PC-3 (cell line): ENCODE measurements at regions not wholly inside any gene's neighbourhood (a gene's known extent, or its start where the extent isn't known, plus 50 kb on each side); places are given as distances from the start of the nearest gene placed in this dataset.

Source experiments
- ATAC-seq: fragments of 200-7000 bp; cut with Tn5 transposase; 2 replicates; pipeline ENCODE4 v1.9.1; 2020; ENCODE audit warnings: mild to moderate bottlenecking, moderate library complexity
- BruUV-seq: library from RNA; stranded (reverse); fragments of 400-500 nt; replicated peaks from 2 replicates; lab custom pipeline; 2021; lab: Mats Ljungman, UMichigan
- CTCF ChIA-PET: fragments of 300-600 bp; sonication (Branson Sonifier 250); formaldehyde crosslinking; loops from one replicate; lab custom pipeline; 2022; ENCODE audit warnings: antibody characterized with exemption; lab: Charles Lee
- POLR2A ChIA-PET: fragments of 300-600 bp; sonication (Branson Sonifier 250); formaldehyde crosslinking; loops from one replicate; lab custom pipeline; 2022; ENCODE audit warnings: antibody characterized with exemption; ENCODE audit not compliant: unreplicated experiment; lab: Charles Lee
- DNase-seq: peaks from one replicate; pipeline ENCODE4 v3.0.0-alpha.2; 2015
- H2AFZ ChIP-seq: fragments of 300-600 bp; sonication (generic); 2 replicates; pipeline ENCODE4 v1.6.0; 2016; ENCODE audit warnings: antibody characterized with exemption, low read length
- H3F3A ChIP-seq: fragments of 300-600 bp; sonication (generic); one replicate; pipeline ENCODE4 v1.6.0; 2017; ENCODE audit warnings: antibody characterized with exemption, low read length, control low read depth, mild to moderate bottlenecking; ENCODE audit not compliant: unreplicated experiment
- H3K27ac ChIP-seq: fragments of 300-600 bp; sonication (generic); 2 replicates; pipeline ENCODE4 v1.5.1; 2016; ENCODE audit warnings: mild to moderate bottlenecking, low read length
- H3K27me3 ChIP-seq: fragments of 300-600 bp; sonication (generic); 2 replicates; pipeline ENCODE4 v1.6.1; 2016; ENCODE audit warnings: low read length, mixed read lengths
- H3K36me3 ChIP-seq: fragments of 300-600 bp; sonication (generic); 2 replicates; pipeline ENCODE4 v1.6.1; 2016; ENCODE audit warnings: low read depth, mixed run types, low read length, mixed read lengths
- H3K4me1 ChIP-seq: fragments of 300-600 bp; sonication (generic); 2 replicates; pipeline ENCODE4 v1.5.1; 2016; ENCODE audit warnings: low read length; ENCODE audit not compliant: insufficient read depth
- H3K4me2 ChIP-seq: fragments of 300-600 bp; sonication (generic); 2 replicates; pipeline ENCODE4 v1.6.0; 2016; ENCODE audit warnings: low read length
- H3K4me3 ChIP-seq: fragments of 300-600 bp; sonication (generic); 2 replicates; pipeline ENCODE4 v1.5.1; 2016; ENCODE audit warnings: mild to moderate bottlenecking, low read length, mixed read lengths
- H3K79me2 ChIP-seq: fragments of 300-600 bp; sonication (generic); 2 replicates; pipeline ENCODE4 v1.6.1; 2017; ENCODE audit warnings: low read length, mixed read lengths
- H3K9ac ChIP-seq: fragments of 300-600 bp; sonication (generic); 2 replicates; pipeline ENCODE4 v1.6.0; 2016; ENCODE audit warnings: mild to moderate bottlenecking, low read length
- H3K9me2 ChIP-seq: fragments of 300-600 bp; sonication (generic); replicated peaks from 2 replicates; pipeline ENCODE4 v1.6.1; 2016; ENCODE audit warnings: mixed run types, low read length, mixed read lengths
- H3K9me3 ChIP-seq: fragments of 300-600 bp; sonication (generic); 2 replicates; pipeline ENCODE4 v1.6.1; 2016; ENCODE audit warnings: low read length, mixed read lengths
- H4K20me1 ChIP-seq: fragments of 300-600 bp; sonication (generic); 2 replicates; pipeline ENCODE4 v1.6.1; 2016; ENCODE audit warnings: low read length, mixed read lengths
- EZH2 ChIP-seq: fragments of 300-600 bp; sonication (generic); IDR thresholded peaks from one replicate; pipeline ENCODE4 v1.6.1; 2017; ENCODE audit warnings: antibody characterized with exemption, mild to moderate bottlenecking, low read length; ENCODE audit not compliant: unreplicated experiment
- EZH2phosphoT487 ChIP-seq: fragments of 300-600 bp; sonication (generic); IDR thresholded peaks from 2 replicates; pipeline ENCODE4 v1.6.1; 2018; ENCODE audit warnings: mild to moderate bottlenecking, antibody characterized with exemption, low read length, borderline replicate concordance
- intact Hi-C: fragments of 100-400 bp; cut with micrococcal nuclease; formaldehyde crosslinking; loops from 2 replicates; pipeline ENCODE4 v1.9.0; 2023
- TF ChIP-seq, protein P1 (sequence below): fragments of 300-600 bp; sonication (generic); conservative IDR thresholded peaks from 2 replicates; pipeline ENCODE4 v1.5.1; 2017; ENCODE audit warnings: antibody characterized with exemption, low read depth, mild to moderate bottlenecking, low read length

- ChIA-PET POLR2A (interaction anchor here (0.6 kb wide), 1 partner anchor 152 kb away, joined by 4 read pairs; no protein-coding TSS in a partner anchor), CTCF (interaction anchor here (0.6 to 1.4 kb wide), 4 partner anchors 41 to 660 kb away, joined by 3 to 8 read pairs (median 5); no protein-coding TSS in a partner anchor)
- Histone ChIP-seq H2AFZ (no peak overlapping the region), H3K27ac (peak overlapping the region; percentile 45), H3K36me3 (no peaks in the 10 kb centered on the region), H3K4me1 (peaks cover 40% of the 10 kb centered on the region), H3K27me3 (no peaks in the 10 kb centered on the region), H3K4me2 (peak overlapping the region; percentile 7), H3K4me3 (no peak overlapping the region), H3K79me2 (no peaks in the 10 kb centered on the region), H4K20me1 (no peaks in the 10 kb centered on the region), H3K9me2 (0 out of 2 replicates have a peak, but pooled peaks cover 4% of the 10 kb centered on the region), H3K9ac (no peak overlapping the region), H3F3A (peaks cover 25% of the 10 kb centered on the region), H3K9me3 (no peaks in the 10 kb centered on the region)
- TF ChIP-seq, protein P1, sequence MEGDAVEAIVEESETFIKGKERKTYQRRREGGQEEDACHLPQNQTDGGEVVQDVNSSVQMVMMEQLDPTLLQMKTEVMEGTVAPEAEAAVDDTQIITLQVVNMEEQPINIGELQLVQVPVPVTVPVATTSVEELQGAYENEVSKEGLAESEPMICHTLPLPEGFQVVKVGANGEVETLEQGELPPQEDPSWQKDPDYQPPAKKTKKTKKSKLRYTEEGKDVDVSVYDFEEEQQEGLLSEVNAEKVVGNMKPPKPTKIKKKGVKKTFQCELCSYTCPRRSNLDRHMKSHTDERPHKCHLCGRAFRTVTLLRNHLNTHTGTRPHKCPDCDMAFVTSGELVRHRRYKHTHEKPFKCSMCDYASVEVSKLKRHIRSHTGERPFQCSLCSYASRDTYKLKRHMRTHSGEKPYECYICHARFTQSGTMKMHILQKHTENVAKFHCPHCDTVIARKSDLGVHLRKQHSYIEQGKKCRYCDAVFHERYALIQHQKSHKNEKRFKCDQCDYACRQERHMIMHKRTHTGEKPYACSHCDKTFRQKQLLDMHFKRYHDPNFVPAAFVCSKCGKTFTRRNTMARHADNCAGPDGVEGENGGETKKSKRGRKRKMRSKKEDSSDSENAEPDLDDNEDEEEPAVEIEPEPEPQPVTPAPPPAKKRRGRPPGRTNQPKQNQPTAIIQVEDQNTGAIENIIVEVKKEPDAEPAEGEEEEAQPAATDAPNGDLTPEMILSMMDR = no peak
- no peak for TF ChIP-seq EZH2
- TF ChIP-seq EZH2phosphoT487 = no peak
- BruUV-seq = no TSS peak
- ATAC-seq (peak; percentile 62), DNase-seq (no peak)
- intact Hi-C loops = loop anchor here (1.0 to 10.0 kb wide), 5 partner anchors 150 to 659 kb away; no protein-coding TSS in a partner anchor
Observed at GRCh38 chr1:173405281-173405680, 71.9 kb upstream of the PRDX6 start.

DNA sequence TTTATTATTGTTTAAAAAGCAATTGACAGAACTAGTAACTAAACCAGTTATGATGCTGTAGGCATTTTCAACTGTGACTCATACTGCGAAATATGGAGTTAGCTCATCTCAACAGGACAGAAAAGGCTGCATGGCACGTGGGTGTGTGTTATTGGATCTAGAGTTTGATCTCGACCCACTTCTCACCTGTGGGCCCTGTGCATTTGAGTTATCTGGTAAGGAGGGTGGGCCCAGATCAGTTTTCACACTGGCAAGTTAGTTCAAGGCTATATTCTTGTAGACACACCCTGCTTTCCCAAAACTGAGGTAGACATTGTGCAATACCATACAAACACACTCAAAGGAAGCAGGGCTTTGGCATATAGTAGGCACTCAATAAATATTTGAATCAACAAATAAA is 71.3 kb upstream of the PRDX6 start:
- ATAC-seq (peak; percentile 81), DNase-seq (peak; percentile 100)
- peaks cover 45% of the 10 kb centered on the region for H3K4me1 ChIP-seq
- no peak overlapping the region for H2AFZ ChIP-seq
- no TSS peak for BruUV-seq
- no peaks in the 10 kb centered on the region for H3K79me2 ChIP-seq
- H3F3A ChIP-seq = peaks cover 25% of the 10 kb centered on the region
- no peak overlapping the region for H3K4me3 ChIP-seq
- peak overlapping the region; percentile 45 for H3K27ac ChIP-seq
- H3K36me3 ChIP-seq = no peaks in the 10 kb centered on the region
- H3K27me3 ChIP-seq = no peaks in the 10 kb centered on the region
- TF ChIP-seq, protein P1 = no peak
- TF ChIP-seq EZH2 = no peak
- TF ChIP-seq EZH2phosphoT487 = no peak; the same call in 1 of the 2 replicates
- no peaks in the 10 kb centered on the region for H3K9me3 ChIP-seq
- H3K9ac ChIP-seq = no peak overlapping the region
- ChIA-PET CTCF (interaction anchor here (0.6 to 1.4 kb wide), 7 partner anchors 14 to 686 kb away, joined by 3 to 8 read pairs (median 4); no protein-coding TSS in a partner anchor), POLR2A (interaction anchor here (0.6 kb wide), 1 partner anchor 153 kb away, joined by 4 read pairs; no protein-coding TSS in a partner anchor)
- intact Hi-C loops = loop anchor here (1.0 to 10.0 kb wide), 5 partner anchors 151 to 660 kb away; no protein-coding TSS in a partner anchor
- peak overlapping the region; percentile 7 for H3K4me2 ChIP-seq
- no peaks in the 10 kb centered on the region for H3K9me2 ChIP-seq
- H4K20me1 ChIP-seq = no peaks in the 10 kb centered on the region

DNA sequence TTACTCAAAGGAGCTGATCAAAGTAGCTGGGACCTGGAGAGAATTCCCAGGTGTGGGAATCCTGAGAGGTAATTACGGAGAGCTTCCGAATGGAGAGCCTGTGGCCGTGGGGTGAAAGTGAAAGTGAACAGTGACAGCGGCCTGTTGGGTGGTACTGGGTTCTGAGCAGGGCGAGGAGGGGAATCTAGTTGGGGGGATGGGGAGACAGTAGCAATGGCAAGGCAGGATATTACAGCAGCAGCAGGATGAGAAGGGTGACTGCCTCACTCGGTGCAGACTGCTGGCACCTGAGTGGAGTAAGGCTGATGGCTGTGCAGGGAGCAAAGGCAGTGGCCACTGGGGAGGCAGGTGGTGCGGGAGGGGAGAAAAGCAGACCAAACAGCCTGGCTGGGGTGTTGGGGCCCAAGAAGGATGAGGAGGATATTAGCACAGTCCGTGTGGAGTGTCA is 70.3 kb upstream of the PRDX6 start:
- Histone ChIP-seq H3K9me2 (no peaks in the 10 kb centered on the region), H3K9me3 (no peaks in the 10 kb centered on the region), H3K4me1 (peaks cover 45% of the 10 kb centered on the region), H3K4me3 (no peak overlapping the region), H3K79me2 (no peaks in the 10 kb centered on the region), H3F3A (peaks cover 25% of the 10 kb centered on the region), H2AFZ (no peak overlapping the region), H3K4me2 (no peak overlapping the region), H3K27me3 (no peaks in the 10 kb centered on the region), H4K20me1 (no peaks in the 10 kb centered on the region), H3K36me3 (no peaks in the 10 kb centered on the region), H3K9ac (no peak overlapping the region), H3K27ac (no peak overlapping the region)
- no peak for ATAC-seq
- intact Hi-C loops = loop anchor here (5.0 to 10.0 kb wide), 2 partner anchors 205 to 362 kb away; no protein-coding TSS in a partner anchor
- no TSS peak for BruUV-seq
- TF ChIP-seq, protein P1 = no peak
- TF ChIP-seq EZH2 = no peak
- TF ChIP-seq EZH2phosphoT487 = no peak
- CTCF ChIA-PET = interaction anchor here (0.7 to 1.4 kb wide), 2 partner anchors 450 to 581 kb away, joined by 8 to 10 read pairs; no protein-coding TSS in a partner anchor
- POLR2A ChIA-PET = no interaction called here
- DNase-seq = no peak
